ENCODE measurements at regions not wholly inside any gene's neighbourhood (a gene's known extent, or its start where the extent isn't known, plus 50 kb on each side); places are given as distances from the start of the nearest gene placed in this dataset.

DNA sequence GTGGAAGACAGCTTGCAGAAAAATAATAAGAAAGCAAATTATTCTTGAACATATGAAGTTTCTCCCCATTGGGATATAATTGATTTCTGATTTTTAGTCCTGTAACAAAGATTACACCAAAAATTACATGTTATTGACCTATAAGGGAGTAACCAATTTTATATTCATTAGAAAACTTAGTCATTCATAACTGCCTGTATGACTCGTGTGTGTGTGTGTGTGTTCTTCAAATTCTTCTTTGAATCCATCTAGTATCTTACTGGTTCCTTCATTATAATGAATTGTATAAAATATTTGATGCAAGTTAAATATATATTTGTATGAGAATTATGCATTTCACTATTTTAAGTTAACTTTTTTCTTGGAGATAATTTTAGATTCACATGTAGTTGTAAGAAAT, 310.4 kb downstream of the HAO1 start:
- TF ChIP-seq, protein P1, sequence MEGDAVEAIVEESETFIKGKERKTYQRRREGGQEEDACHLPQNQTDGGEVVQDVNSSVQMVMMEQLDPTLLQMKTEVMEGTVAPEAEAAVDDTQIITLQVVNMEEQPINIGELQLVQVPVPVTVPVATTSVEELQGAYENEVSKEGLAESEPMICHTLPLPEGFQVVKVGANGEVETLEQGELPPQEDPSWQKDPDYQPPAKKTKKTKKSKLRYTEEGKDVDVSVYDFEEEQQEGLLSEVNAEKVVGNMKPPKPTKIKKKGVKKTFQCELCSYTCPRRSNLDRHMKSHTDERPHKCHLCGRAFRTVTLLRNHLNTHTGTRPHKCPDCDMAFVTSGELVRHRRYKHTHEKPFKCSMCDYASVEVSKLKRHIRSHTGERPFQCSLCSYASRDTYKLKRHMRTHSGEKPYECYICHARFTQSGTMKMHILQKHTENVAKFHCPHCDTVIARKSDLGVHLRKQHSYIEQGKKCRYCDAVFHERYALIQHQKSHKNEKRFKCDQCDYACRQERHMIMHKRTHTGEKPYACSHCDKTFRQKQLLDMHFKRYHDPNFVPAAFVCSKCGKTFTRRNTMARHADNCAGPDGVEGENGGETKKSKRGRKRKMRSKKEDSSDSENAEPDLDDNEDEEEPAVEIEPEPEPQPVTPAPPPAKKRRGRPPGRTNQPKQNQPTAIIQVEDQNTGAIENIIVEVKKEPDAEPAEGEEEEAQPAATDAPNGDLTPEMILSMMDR (conservative IDR thresholded peaks at IDR 0.05; ENCODE audit: low read depth in 2 of 2), result no peak
- no peak for TF ChIP-seq EZH2 (IDR thresholded peaks at IDR 0.05; ENCODE audit: low read depth, unreplicated experiment)
- TF ChIP-seq EZH2phosphoT487 (IDR thresholded peaks at IDR 0.05; ENCODE audit: unreplicated experiment), result no peak

Measured in GM23338 (cell line).